GM18502 (cell line): ENCODE measurements at regions not wholly inside any gene's neighbourhood (a gene's known extent, or its start where the extent isn't known, plus 50 kb on each side); places are given as distances from the start of the nearest gene placed in this dataset.

ENCODE experiments used
- ATAC-seq: cut with Tn5 transposase; IDR thresholded peaks from one replicate; pipeline ENCODE4 v1.9.1; 2021; ENCODE audit warnings: mild to moderate bottlenecking; ENCODE audit not compliant: unreplicated experiment, poor library complexity

GRCh38 chr11:112871909-112872500, 89.2 kb upstream of the NCAM1 start:
- no peak for ATAC-seq

DNA sequence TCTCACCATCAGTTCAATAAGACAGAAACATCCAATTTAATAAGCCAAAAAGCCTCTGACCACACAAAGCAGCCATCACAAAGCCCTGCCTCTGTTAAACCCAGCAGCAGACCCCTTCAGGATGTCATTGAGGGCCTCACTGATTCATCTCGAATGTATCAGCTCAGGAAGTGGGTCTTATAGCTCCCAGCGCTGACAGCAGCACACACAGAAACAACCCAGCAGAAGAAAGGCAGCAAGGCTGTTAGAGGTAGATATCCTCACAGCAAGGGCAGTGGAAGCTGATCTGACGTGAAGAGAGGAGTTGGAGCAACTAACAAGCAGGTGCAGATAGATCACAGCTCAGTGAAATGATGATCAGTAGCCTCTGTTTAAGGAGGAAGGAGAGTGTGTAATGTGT, 86.2 kb upstream of the NCAM1 start:
- ATAC-seq: no peak

DNA sequence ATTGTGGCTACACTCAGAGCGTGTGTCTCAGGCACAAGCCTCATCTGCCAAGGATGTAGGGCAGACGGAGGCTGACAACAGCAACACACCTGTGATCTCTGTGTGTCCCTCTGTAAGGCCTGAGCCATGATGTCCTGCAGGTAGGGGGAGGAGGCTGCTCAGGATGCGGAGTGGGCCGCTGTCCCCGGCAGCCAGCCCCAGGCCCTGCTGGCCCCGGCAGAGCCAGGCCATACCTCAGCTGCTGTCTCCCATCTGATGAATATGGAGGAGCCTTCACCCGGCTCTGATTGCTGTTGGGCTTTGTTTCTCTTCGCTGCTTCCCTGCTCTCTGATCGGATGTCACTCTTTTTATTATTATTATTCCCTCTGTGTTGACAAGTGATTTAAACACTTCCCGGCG, 83.6 kb upstream of the NCAM1 start:
- no peak for ATAC-seq

GRCh38 chr11:112878033-112878601, 83.1 kb upstream of the NCAM1 start:
- no peak for ATAC-seq

- no peak for ATAC-seq
Observed at GRCh38 chr11:112880495-112880894, 80.7 kb upstream of the NCAM1 start.

- ATAC-seq: no peak
Observed at GRCh38 chr11:112881461-112881860, 79.8 kb upstream of the NCAM1 start.

GRCh38 chr11:112882494-112883381, 78.5 kb upstream of the NCAM1 start:
- no peak for ATAC-seq

- ATAC-seq: no peak
Observed at GRCh38 chr11:112884012-112884767, 77.0 kb upstream of the NCAM1 start.

DNA sequence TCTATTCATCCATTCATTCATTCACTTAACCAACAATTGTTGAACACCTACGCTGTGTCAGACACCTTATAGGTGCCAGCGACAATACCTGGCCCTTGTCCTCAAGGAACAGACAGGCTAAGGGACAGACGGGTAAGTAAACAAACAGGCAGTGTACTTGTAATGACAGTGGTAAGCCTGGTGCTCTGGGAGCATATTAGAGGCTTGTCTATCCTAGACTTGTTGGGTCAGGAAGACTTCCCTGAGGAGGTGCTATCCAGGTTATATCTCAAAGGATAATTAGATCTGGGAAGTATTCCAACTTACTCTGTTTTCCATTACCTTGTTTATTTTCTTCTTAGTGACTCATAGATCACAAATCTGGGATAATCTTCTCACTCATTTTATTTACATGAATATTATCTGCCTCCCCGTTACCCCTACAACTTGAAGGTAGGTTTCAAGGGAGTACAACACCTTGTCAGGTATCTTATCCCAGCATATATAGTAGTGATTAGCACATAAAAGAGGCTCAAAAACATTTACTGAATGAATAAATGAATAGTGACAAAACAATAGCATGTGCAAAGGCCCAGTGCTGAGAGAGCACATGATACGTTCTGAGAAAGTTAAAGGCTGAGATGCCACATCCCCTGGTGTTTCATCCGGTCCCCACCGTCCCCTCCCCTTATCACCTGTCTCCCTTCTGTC, 75.3 kb upstream of the NCAM1 start:
- no peak for ATAC-seq

- ATAC-seq: no peak
Observed at GRCh38 chr11:112886434-112887370, 74.5 kb upstream of the NCAM1 start.

DNA sequence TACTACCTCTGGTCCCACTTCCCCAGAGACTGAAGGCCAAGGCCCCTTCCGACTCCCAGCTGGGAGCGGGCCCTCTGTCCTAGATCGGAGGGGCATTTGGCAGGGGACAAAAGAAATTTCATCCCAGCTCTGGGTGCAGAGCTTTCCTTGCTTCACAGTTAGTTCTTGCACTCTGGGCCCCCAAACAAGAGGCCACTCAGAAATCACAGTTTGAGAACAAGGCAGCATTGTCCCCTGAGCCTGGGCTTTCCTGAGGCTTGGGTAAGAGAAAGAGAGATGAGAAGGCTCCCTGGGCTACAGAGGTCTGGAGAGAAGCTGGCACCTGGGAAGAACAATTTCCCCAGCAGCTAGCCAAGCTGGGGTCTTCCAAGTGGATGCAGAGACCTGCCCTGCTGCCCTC, 71.8 kb upstream of the NCAM1 start:
- no peak for ATAC-seq

DNA sequence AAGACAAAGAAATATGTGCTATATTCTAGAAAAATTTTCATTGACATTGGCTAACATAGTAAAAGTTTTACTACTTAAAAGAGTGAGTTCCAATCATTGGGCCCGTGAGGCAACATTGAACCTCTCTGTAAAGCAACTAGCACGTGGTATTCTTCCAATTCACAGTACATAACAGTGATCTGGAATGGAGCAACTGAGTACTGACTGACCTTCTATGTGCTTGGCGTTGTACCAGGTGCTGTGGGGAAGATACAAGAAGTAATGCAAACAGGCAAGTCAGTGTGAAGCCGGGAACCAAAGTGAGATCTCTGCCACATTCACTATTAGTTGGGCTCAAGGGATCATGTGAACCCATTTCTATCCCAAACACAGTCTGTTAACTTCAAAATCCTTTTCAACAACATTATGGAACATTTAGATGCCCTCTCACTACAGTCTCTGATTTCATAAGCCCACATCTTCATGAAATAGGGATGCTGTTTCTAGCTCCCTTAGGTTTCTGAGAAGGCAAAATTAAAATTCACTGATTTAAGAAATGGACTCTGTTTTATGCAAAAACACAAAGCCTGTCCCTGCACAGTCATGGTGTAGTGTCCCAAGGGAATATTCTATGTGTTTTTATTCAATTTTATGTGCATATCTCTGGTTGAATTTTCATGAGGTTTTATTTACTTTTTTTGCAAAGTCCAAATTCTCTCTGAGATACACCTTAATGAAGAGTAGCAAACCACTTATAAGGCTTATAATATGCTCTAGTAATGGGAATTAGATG, 61.8 kb upstream of the NCAM1 start:
- no peak for ATAC-seq

GRCh38 chr11:112901924-112902323, 59.3 kb upstream of the NCAM1 start:
- ATAC-seq: no peak

GRCh38 chr11:112902361-112903011, 58.7 kb upstream of the NCAM1 start:
- no peak for ATAC-seq

- ATAC-seq: no peak
Observed at GRCh38 chr11:112903340-112903739, 57.9 kb upstream of the NCAM1 start.

DNA sequence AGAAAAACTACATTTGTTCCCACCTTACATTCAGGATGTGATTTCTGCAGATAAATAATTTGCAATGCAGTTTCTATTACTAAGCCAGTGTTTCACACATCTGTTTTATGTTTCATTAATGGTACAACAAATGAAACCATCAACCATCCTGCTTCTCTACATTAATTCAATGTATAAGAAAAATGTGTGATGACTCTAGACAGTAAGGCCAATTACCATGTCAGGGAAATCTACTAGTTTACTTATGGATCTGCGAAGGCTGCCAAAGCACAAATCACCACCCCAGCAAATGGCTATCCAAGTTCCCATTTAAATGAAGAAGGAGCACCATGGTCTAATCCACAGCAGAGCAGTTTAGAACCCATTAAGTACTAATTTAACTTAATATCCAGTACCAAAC, 50.1 kb upstream of the NCAM1 start:
- ATAC-seq: no peak
